ENCODE measurements at regions not wholly inside any gene's neighbourhood (a gene's known extent, or its start where the extent isn't known, plus 50 kb on each side); places are given as distances from the start of the nearest gene placed in this dataset.

DNA sequence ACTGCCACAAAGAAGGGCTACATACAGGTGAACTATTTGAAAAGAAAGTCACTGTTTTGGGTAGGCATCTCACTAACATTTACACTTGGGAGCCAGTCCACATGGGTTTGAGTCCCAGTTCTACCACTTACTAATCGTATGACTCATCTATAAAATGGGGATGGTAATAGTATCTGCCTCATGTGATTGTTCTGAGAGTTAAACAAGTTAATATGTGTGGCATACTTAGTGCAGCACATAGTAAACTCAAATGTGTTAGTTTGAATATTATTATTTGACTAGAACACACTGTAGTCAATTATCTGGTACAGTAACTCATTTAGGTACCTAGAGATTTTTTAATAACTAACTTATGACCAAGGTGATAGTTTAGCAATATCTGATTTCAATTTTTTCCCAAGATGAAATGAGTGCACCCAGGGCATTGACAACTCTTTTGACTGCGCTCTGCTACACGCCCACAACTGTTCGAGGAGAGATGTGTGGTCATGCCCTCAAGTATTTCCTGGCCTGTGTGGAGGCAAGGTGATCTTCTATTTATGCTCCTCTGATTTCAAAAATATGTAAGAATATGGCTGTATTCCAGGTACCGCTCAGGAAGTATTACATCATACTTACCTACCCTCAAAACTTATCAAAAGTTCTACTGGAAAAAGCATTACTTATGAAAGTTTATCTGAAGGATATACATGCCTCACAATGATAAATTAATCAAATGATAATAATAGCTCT is 210.6 kb upstream of the EGLN3 start:
- TF ChIP-seq, protein P1, sequence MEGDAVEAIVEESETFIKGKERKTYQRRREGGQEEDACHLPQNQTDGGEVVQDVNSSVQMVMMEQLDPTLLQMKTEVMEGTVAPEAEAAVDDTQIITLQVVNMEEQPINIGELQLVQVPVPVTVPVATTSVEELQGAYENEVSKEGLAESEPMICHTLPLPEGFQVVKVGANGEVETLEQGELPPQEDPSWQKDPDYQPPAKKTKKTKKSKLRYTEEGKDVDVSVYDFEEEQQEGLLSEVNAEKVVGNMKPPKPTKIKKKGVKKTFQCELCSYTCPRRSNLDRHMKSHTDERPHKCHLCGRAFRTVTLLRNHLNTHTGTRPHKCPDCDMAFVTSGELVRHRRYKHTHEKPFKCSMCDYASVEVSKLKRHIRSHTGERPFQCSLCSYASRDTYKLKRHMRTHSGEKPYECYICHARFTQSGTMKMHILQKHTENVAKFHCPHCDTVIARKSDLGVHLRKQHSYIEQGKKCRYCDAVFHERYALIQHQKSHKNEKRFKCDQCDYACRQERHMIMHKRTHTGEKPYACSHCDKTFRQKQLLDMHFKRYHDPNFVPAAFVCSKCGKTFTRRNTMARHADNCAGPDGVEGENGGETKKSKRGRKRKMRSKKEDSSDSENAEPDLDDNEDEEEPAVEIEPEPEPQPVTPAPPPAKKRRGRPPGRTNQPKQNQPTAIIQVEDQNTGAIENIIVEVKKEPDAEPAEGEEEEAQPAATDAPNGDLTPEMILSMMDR (conservative IDR thresholded peaks at IDR 0.05), result no peak
- no peak for TF ChIP-seq EZH2 (IDR thresholded peaks at IDR 0.05; ENCODE audit: low read depth)
